NCI-H2196 treated with DMSO at 0.1 percent for 48 hours (cell line): ENCODE measurements at regions not wholly inside any gene's neighbourhood (a gene's known extent, or its start where the extent isn't known, plus 50 kb on each side); places are given as distances from the start of the nearest gene placed in this dataset.

Experiments used
- DNase-seq: peaks from one replicate; lab custom pipeline; 2025; ENCODE audit not compliant: unreplicated experiment; lab: John Stamatoyannopoulos, UW

- peak; percentile 71 for DNase-seq
These were observed 91.2 kb upstream of the PGBD5 start for GRCh38 chr1:230517326-230517725.

DNA sequence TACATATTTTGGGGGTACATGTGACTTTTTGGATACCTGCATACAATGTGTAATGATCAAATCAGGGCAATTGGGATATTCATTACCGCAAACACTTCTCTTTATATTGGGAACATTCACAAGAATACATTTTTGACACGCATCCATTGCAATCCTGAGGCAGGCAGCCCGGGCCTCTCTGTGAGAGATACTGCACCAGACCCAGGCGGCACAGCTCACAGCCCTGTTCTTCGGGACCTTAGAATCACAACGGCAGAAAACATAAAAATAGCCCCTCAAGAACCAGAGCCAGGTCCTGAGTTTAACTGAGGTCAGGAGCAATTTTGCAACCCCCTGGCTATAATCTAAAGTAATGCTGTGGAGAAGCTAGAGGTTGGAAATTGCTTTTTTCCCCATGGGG lies 90.8 kb upstream of the PGBD5 start:
- no peak for DNase-seq

DNA sequence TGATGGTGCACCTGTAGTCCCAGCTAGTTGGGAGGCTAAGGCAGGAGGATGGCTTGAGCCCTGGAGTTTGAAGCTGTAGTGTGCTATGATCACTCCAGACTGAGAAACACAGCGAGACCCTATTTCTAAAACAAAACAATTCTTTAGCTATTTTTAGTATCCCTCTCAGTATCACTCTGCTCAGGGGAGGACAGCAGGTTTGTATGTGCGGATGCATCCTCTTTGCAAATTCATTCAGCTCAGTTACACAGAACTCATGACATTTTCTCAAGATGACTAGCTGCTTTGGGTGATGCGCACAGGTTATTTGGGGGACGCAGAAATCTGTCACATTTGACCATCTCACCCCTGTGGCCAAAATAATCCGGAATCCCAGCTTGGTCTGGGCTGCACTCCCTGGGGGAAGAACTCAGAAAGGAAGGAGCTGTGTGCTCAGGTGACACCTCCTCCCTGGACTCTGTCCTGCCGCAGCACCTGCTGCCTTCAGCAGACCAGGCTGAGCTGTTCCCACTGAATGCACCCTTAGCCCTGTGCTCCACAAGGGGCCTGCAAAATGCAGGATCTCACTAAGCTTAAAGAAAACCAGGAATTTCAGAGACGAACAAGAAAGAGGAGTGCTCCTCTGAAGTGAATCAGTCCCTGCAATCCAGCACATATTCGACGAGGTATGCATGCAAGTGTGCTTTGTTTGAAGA lies 89.5 kb upstream of the PGBD5 start:
- DNase-seq = no peak

DNA sequence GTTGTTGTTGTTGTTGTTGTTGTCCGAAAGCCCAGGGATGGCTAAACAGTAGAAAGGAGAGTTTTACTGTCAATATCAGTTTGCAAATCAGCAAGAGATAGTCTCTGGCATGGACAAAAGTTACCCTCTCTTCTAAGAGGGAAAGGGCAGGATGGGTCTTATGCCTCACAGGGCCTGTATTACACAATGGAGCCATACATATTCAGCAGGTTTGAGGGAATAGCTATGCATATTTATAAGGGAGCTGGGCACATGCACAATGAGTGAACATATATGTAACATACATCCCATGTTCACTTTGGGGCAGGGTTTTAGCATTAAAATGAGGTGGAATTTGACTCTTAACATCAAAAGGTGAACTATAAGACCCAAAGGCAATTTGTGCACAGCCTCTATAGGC lies 84.4 kb upstream of the PGBD5 start:
- no peak for DNase-seq

DNA sequence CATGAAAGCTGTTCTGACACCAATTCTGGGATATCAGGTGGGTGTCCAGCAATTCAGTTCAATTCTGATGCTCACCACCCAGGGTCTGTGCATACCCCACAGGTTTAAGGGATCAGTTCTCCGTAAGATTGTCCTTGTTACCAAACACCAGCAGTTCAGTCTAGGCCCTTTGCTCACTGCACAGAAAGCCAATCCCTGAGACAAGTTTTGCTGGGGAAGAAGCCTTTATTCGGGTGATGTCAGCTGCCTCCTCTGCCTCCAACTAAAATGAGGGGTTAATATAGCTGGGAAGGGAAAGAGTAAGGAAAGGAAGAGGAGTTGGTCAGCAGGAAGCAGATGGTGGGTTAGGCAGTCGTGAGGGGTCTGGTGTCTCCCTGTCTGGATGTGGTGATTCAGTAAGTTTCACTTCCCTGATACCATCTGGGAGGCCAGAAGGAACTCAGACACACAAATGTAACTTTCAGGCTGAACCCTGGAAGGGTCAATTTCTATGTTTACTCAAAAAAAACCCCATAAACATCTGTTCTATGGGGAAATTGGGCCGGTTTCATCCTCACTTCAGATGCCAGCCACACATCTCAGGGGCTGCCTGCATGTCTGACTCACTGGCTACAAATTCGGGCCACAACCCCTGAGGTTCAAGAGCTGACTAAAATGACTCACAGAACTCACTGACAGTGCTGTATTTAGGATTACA lies 83.3 kb upstream of the PGBD5 start:
- DNase-seq = no peak

GRCh38 chr1:230507666-230508402 lies 81.7 kb upstream of the PGBD5 start:
- DNase-seq = no peak

GRCh38 chr1:230507236-230507635 lies 81.1 kb upstream of the PGBD5 start:
- no peak for DNase-seq

GRCh38 chr1:230506451-230506850 lies 80.3 kb upstream of the PGBD5 start:
- no peak for DNase-seq

DNA sequence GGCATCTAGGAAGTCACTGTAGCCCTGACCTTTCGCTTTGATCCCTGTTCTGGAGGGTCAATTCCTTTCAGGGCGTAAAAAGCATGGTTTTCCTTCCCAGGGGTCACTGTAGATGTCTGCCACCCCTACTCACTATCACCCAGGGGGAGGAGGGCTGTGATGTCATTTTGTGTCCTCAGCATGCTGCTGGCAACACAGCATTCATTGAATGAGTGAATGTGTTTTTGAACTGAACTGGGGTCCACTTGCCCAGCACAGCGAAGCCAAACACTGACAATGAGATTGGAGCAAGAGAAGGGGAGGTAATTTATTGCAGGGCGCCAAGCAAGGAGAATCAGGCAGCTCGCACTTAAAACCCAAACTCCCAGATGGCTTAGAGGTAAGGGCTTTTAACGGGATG lies 78.2 kb upstream of the PGBD5 start:
- DNase-seq = no peak

DNA sequence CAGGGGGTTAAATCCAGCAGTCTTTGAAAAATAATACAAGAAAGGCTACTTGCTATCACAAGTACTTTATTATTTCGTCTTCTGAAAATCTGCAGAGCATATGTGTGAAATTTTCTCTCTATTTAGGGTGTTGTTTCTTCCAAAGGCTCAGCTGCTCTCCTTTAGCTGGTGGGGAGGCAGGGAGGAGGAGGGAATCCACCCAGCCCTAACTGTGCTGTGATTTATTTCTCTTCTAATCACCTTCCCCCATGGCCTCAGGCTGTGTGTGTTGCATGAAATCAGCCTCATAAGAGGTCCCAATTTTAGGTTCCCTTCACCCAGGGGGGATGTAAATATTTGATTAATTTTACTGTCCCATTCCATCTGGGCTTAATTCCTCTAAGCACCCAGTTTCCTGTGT lies 77.6 kb upstream of the PGBD5 start:
- no peak for DNase-seq

DNA sequence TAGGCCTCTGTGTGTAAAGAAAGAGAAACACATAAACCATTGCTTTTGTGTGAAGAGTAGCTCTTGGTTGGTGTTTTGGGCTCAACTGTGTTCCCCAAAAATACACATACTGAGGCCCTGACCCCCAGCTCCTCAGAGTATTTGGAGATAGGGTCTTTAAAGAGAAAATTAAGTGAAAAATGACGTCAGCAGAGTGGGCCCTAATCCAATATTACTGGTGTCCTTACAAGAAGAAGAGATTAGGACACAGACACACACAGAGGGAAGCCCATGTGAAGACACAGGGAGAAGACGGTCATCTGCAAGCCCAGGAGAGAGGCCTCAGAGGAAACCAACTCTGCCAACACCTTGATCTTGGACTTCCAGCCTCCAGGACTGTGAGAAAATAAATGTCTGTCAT lies 76.9 kb upstream of the PGBD5 start:
- DNase-seq = no peak

DNA sequence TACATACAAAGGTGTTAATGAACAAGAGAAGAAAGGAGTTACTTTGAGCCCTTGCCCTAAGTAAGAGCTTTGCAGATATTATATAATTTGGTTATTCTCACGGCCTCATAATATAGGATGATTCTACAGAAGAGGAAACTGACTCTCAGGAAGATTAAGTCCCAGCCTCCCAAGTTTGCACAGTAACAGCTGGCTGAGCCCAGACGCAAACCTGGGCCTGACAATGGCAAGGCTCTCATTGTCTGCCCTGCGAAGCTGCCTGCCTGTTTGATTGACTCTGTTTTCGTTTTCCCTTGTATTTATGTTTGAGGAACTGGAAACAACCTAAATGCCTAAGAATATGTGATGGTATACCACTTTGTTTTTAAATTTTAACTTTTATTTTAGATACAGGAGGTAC lies 76.2 kb upstream of the PGBD5 start:
- DNase-seq = no peak

DNA sequence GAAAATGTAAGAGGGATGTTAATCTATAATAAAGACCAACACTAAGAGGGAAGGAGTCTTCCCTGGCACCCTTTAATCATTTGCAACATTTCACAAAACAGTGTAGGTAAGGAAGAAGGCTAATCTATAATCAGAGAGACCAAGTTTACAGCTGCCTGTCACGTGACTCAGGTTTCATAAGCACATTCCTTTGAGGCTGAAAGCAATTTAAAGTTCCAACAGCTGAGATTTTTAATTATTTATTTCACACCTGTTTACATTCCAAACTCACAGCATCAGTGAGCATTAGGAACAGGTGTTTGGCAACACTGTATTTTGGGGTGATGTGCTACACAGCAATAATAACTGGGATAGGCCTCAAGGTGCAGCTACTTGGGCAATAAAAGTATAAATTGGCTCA lies 75.7 kb upstream of the PGBD5 start:
- no peak for DNase-seq

GRCh38 chr1:230501242-230501641 lies 75.1 kb upstream of the PGBD5 start:
- DNase-seq = no peak

GRCh38 chr1:230500063-230500462 lies 73.9 kb upstream of the PGBD5 start:
- no peak for DNase-seq

DNA sequence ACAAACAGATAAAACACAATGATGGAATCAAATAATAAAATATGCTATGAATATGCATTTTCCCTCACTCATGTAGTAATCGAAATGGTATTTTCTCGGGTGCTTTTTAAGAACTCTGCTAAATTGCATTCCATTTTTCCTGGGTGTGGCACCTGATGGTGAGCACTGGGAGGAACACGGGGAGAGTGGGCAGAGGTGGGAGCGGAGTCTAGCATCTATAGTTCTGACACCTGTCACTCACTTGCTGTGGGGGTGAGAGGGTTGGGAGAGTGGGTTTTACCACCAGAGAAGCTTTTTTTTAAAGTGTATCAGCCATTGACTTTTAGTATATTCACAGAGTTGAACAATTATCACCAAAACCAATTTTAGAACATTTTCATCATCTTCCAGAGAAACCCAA lies 73.4 kb upstream of the PGBD5 start:
- no peak for DNase-seq

- DNase-seq = no peak
These were observed 72.6 kb upstream of the PGBD5 start for GRCh38 chr1:230498704-230499103.

GRCh38 chr1:230496451-230496850 lies 70.3 kb upstream of the PGBD5 start:
- DNase-seq = no peak

DNA sequence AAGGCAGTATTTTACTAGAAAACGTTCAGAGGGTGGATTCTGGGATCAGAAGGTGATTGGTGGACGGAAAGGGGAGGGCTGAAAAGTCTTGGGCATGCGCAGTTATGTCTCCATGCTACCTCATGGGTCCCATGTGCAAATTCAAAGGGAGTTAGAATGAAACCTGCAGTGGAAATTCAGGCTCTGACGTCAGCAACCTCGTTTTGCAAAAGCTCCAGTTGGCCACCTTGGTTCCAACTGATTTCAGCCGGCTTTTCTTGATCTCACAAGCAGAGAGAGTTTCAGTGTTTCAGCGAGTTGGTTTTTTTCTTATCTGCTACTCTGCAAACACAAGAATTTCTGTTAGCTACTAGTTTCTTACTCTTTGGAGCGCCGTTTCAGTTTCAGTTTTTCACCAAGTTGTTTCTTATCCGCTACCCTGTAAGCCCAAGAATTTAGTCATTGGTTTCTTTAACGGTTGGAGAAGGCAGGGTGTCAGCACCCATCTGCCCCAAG lies 69.8 kb upstream of the PGBD5 start:
- DNase-seq = no peak

DNA sequence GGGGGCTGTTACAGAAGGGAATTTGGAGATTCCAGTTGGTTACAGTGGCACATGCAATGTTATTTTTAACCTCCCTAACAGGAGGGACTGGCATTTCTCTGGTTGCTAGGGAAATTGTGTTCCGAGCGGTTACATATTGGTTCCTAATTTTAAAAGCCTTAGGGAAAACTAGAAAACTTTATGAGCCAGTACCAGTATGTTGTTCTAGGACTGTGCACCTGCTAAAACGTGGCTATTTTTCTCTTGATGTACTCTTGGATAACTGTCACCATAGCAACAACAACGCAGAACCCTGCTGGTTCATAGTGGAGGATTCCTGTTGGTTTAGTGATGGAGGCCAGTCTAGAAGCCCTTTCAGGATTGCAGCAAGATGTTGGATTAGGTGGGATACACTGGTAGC lies 68.9 kb upstream of the PGBD5 start:
- no peak for DNase-seq

GRCh38 chr1:230494514-230494913 lies 68.4 kb upstream of the PGBD5 start:
- DNase-seq = no peak

DNA sequence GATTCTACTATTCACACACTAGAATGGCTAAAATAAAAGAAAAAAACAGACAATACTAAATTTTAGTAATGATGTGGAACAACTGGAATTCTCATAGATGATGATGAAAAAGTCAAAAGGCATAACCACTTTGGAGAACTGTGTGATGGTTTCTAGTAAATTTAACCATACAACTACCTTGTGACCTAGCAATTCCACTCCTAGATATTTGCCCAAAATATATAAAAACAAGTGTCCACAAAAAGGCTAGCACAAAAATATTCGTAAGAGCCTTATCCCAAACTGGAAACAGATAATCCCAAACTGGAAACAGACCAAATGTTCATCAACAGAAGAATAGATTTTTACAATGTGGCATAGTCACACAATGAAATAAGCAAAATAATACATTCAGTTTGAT lies 67.9 kb upstream of the PGBD5 start:
- no peak for DNase-seq
